ENCODE measurements at regions not wholly inside any gene's neighbourhood (a gene's known extent, or its start where the extent isn't known, plus 50 kb on each side); places are given as distances from the start of the nearest gene placed in this dataset.
"Not testable (repeated sequence)": the region's sequence is repeated elsewhere in the genome, so short reads cannot be mapped to it uniquely, and the experiment has no call there.

GRCh38 chr21:19537116-19537515 lies 1133.5 kb upstream of the TMPRSS15 start:
- no peaks in the 10 kb centered on the region for H3K27me3 ChIP-seq
- no peaks in the 10 kb centered on the region for H3K9me3 ChIP-seq
- TF ChIP-seq POLR2A (IDR thresholded peaks at IDR 0.05) = no peak
- no peak for TF ChIP-seq POLR2AphosphoS5 (IDR thresholded peaks at IDR 0.05)
- TF ChIP-seq EP300 (IDR thresholded peaks at IDR 0.05) = no peak
- TF ChIP-seq CTCF (IDR thresholded peaks at IDR 0.05) = no peak
- DNase-seq = no peak
- no peak overlapping the region for H3K4me3 ChIP-seq
- no peaks in the 10 kb centered on the region for H3K36me3 ChIP-seq
- intact Hi-C loops (cut with DNase I) = no loop called here
- WGBS, 2 donors = 83 to 85% methylated on average over 2 of the region's 2 CpGs
- no peak overlapping the region for H3K27ac ChIP-seq
- H3K4me1 ChIP-seq = no peaks in the 10 kb centered on the region

DNA sequence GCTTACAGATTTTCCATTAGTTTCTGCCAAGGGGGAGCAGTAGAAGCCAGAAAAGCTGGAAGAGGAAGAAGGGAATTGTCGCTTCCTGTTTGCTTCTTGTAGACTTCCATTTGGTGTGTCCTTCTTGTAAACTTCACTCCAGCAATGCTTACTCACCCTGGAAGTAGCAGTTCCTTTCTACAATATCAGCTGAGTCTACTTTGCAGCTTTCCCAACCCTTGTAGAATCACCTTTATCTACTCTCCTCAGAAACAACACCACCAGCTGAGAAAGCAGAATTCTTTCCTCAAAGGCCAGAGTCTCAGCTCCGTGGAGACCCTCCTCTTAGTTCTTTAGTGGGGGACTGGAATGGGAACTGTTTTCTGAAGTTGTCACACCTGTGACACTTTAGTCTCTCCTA lies 1136.7 kb upstream of the TMPRSS15 start:
- intact Hi-C loops (cut with DNase I) = no loop called here
- Histone ChIP-seq H3K27me3 (no peaks in the 10 kb centered on the region), H3K4me1 (no peaks in the 10 kb centered on the region), H3K27ac (no peak overlapping the region), H3K4me3 (no peak overlapping the region), H3K9me3 (no peaks in the 10 kb centered on the region), H3K36me3 (no peaks in the 10 kb centered on the region)
- 76% methylated on average over 2 of the region's 2 CpGs for WGBS, 2 donors
- TF ChIP-seq POLR2A (IDR thresholded peaks at IDR 0.05) (no peak), EP300 (IDR thresholded peaks at IDR 0.05) (no peak), POLR2AphosphoS5 (IDR thresholded peaks at IDR 0.05) (no peak), CTCF (IDR thresholded peaks at IDR 0.05) (no peak)
- no peak for DNase-seq

DNA sequence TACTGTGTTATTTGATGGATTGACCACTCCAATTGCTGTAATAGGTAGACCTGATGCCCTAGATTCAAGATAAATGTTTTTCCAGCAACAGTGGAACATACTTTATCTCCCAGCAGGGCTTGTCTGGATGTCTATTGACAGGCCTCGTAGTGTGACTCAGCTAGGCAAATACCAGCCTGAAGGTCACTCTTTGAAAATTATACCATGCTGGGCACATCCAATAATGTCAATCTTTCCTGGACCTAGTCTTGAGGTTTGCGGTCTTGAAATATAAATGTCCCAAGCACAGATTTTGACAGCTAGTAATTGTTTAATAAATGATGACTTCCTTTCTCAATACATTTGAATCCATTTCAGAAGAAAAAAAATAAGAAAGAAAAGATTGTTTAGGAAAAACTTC lies 1138.0 kb upstream of the TMPRSS15 start:
- no peaks in the 10 kb centered on the region for H3K4me1 ChIP-seq
- TF ChIP-seq POLR2A (IDR thresholded peaks at IDR 0.05) (no peak), POLR2AphosphoS5 (IDR thresholded peaks at IDR 0.05) (no peak), EP300 (IDR thresholded peaks at IDR 0.05) (no peak), CTCF (IDR thresholded peaks at IDR 0.05) (no peak)
- no peak overlapping the region for H3K4me3 ChIP-seq
- no peak overlapping the region for H3K27ac ChIP-seq
- no peaks in the 10 kb centered on the region for H3K9me3 ChIP-seq
- H3K27me3 ChIP-seq = no peaks in the 10 kb centered on the region
- no peaks in the 10 kb centered on the region for H3K36me3 ChIP-seq
- DNase-seq = no peak
- 59 to 79% methylated on average over 2 of the region's 2 CpGs for WGBS, 2 donors
- intact Hi-C loops (cut with DNase I) = no loop called here

DNA sequence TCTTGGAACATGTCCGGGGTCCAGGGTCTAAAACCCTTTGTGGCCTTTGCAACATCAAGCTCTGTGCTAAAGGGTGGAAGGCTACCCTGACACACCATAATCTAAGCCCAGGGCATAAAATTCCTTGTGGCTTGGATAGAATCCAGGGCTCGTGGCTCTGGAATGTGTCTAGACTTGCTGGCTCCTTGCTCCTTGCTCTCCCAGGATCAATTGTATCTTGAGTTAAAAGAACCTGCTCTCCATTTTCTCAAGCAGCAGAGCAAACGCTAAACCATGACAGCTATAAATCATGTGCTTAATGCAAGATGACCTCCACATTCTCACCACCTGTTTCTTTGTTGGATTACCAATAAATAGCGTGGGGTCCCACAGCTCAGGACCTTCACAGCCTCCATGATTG lies 1140.9 kb upstream of the TMPRSS15 start:
- intact Hi-C loops (cut with DNase I); DNase-seq; H3K36me3 ChIP-seq; H3K4me1 ChIP-seq; H3K27ac ChIP-seq; H3K4me3 ChIP-seq; H3K9me3 ChIP-seq; H3K27me3 ChIP-seq: not testable (repeated sequence)
- WGBS, 2 donors = 52 to 71% methylated on average over 4 of the region's 4 CpGs

DNA sequence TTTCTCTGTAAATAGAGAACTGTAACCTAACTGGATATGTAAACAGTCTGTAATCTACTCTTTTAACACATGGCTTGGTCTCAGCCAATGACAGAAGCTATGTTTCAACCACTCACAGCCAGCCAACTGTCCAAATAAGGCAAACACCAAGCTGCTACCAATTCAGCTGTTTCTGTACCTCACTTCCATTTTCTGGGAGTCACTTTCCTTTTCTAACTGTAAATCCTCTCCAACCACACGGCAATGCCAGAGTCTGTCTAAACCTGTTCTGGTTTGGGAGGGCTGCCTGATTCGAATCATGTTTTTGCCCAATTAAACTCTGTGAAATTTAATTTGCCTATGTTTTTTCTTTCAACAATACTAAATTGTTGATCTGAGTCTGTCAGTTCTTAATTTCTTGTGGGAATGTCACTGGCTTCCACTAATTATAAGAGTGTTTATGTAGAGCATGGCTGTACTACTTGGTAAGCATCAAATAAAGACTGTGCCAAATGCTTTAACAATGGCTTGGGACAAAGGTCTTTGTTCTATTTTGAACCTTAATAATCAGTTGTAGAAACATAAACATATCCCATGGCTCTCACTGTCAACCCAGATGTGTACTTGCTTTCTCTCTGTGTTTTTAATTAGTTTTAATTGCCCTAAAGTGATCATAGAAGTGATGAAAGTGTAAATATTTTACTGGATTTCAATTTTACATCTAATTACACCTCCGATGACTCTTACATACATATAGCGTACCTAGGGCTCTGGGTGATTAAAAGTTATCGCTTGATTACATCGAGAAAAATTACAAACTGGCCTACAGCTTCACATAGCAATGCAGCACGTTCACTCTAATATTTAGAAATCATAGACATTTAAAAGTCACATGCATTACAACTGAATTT lies 1144.6 kb upstream of the TMPRSS15 start:
- intact Hi-C loops (cut with DNase I) = no loop called here
- H3K4me1 ChIP-seq = no peaks in the 10 kb centered on the region
- TF ChIP-seq EP300 (IDR thresholded peaks at IDR 0.05) = no peak
- no peak for TF ChIP-seq POLR2AphosphoS5 (IDR thresholded peaks at IDR 0.05)
- no peak for TF ChIP-seq POLR2A (IDR thresholded peaks at IDR 0.05)
- TF ChIP-seq CTCF (IDR thresholded peaks at IDR 0.05) = no peak

More for the DNA sequence above, 1144.6 kb upstream of the TMPRSS15 start:
- Histone ChIP-seq H3K36me3 (no peaks in the 10 kb centered on the region), H3K27ac (no peak overlapping the region), H3K9me3 (no peaks in the 10 kb centered on the region), H3K27me3 (no peaks in the 10 kb centered on the region), H3K4me3 (no peak overlapping the region)
- no peak for DNase-seq
- 84 to 91% methylated on average over 7 of the region's 7 CpGs for WGBS, 2 donors
